ENCODE measurements at regions not wholly inside any gene's neighbourhood (a gene's known extent, or its start where the extent isn't known, plus 50 kb on each side); places are given as distances from the start of the nearest gene placed in this dataset.

DNA sequence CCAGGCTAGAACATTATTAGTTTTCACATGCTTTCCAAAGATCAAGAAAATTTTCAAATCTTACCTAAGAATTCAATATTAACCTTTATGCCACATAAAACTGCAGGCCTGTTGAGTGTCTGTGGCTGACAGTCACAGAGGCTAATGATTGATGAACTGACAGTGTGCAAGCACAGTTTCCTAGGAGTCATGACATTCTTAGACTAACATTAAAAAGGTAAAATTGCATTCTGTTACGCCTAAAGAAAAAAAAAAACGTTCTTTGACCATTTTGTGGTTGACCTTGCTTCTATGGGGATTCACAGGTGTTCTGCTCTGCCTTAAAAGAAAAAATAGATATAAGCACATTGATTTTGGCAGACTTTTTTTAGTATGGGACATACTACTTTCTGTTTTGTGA lies 1776.2 kb downstream of the PCDH9 start (continued):
- TF ChIP-seq, protein P1, sequence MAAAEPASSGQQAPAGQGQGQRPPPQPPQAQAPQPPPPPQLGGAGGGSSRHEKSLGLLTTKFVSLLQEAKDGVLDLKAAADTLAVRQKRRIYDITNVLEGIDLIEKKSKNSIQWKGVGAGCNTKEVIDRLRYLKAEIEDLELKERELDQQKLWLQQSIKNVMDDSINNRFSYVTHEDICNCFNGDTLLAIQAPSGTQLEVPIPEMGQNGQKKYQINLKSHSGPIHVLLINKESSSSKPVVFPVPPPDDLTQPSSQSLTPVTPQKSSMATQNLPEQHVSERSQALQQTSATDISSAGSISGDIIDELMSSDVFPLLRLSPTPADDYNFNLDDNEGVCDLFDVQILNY (CRISPR knock-in tag; IDR thresholded peaks at IDR 0.05): no peak
- TF ChIP-seq SOX15 (CRISPR knock-in tag; IDR thresholded peaks at IDR 0.05): no peak
- no peak for TF ChIP-seq OVOL2 (CRISPR knock-in tag; IDR thresholded peaks at IDR 0.05; ENCODE audit: borderline replicate concordance)
- TF ChIP-seq, protein P2, sequence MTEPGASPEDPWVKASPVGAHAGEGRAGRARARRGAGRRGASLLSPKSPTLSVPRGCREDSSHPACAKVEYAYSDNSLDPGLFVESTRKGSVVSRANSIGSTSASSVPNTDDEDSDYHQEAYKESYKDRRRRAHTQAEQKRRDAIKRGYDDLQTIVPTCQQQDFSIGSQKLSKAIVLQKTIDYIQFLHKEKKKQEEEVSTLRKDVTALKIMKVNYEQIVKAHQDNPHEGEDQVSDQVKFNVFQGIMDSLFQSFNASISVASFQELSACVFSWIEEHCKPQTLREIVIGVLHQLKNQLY (CRISPR knock-in tag; IDR thresholded peaks at IDR 0.05): no peak
- TF ChIP-seq, protein P3, sequence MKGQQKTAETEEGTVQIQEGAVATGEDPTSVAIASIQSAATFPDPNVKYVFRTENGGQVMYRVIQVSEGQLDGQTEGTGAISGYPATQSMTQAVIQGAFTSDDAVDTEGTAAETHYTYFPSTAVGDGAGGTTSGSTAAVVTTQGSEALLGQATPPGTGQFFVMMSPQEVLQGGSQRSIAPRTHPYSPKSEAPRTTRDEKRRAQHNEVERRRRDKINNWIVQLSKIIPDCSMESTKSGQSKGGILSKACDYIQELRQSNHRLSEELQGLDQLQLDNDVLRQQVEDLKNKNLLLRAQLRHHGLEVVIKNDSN (CRISPR knock-in tag; IDR thresholded peaks at IDR 0.05): no peak
- TF ChIP-seq, protein P4, sequence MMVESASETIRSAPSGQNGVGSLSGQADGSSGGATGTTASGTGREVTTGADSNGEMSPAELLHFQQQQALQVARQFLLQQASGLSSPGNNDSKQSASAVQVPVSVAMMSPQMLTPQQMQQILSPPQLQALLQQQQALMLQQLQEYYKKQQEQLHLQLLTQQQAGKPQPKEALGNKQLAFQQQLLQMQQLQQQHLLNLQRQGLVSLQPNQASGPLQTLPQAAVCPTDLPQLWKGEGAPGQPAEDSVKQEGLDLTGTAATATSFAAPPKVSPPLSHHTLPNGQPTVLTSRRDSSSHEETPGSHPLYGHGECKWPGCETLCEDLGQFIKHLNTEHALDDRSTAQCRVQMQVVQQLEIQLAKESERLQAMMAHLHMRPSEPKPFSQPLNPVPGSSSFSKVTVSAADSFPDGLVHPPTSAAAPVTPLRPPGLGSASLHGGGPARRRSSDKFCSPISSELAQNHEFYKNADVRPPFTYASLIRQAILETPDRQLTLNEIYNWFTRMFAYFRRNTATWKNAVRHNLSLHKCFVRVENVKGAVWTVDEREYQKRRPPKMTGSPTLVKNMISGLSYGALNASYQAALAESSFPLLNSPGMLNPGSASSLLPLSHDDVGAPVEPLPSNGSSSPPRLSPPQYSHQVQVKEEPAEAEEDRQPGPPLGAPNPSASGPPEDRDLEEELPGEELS (CRISPR knock-in tag; IDR thresholded peaks at IDR 0.05): no peak
- TF ChIP-seq GRHL2 (CRISPR knock-in tag; IDR thresholded peaks at IDR 0.05; ENCODE audit: insufficient replicate concordance, severe bottlenecking): no peak
- TF ChIP-seq MXD4 (CRISPR knock-in tag; IDR thresholded peaks at IDR 0.05; ENCODE audit: borderline replicate concordance): no peak
- TF ChIP-seq, protein P5, sequence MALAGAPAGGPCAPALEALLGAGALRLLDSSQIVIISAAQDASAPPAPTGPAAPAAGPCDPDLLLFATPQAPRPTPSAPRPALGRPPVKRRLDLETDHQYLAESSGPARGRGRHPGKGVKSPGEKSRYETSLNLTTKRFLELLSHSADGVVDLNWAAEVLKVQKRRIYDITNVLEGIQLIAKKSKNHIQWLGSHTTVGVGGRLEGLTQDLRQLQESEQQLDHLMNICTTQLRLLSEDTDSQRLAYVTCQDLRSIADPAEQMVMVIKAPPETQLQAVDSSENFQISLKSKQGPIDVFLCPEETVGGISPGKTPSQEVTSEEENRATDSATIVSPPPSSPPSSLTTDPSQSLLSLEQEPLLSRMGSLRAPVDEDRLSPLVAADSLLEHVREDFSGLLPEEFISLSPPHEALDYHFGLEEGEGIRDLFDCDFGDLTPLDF (CRISPR knock-in tag; IDR thresholded peaks at IDR 0.05): no peak

DNA sequence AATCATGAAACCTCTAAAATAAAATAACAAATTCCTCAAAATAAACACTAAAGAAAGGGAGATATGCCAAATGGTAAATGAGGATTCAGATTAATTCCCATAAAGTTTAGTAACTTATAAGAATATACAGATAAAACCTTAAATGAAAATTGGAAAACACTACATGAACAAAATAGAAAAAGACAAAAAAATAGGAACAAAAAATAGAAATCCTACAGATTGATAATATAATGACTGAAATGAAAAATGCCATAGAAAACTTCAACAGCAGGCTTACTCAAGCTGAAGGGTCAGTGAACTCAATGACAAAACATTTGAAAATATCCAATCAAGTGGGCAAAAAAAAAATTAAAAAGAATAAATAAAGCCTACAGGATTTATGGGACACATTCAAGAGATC lies 1784.8 kb downstream of the PCDH9 start:
- Mint-ChIP-seq H3K4me3 (no peak overlapping the region), H3K4me1 (no peaks in the 10 kb centered on the region), H3K36me3 (peaks cover 4% of the 10 kb centered on the region; the same call in 1 of the 2 replicates), H3K27me3 (ENCODE audit: low read depth) (no peaks in the 10 kb centered on the region), H3K27ac (no peak overlapping the region), H3K9me3 (peaks cover 27% of the 10 kb centered on the region)
- ATAC-seq (no peak), DNase-seq (ENCODE audit: low spot score) (no peak)
- TF ChIP-seq NFE2L1 (CRISPR knock-in tag; IDR thresholded peaks at IDR 0.05): no peak
- no peak for TF ChIP-seq TEAD1 (CRISPR knock-in tag; IDR thresholded peaks at IDR 0.05)
- no peak for TF ChIP-seq SOX15 (CRISPR knock-in tag; IDR thresholded peaks at IDR 0.05)
- TF ChIP-seq ELF4 (CRISPR knock-in tag; IDR thresholded peaks at IDR 0.05; ENCODE audit: low read depth): no peak
- TF ChIP-seq, protein P6, sequence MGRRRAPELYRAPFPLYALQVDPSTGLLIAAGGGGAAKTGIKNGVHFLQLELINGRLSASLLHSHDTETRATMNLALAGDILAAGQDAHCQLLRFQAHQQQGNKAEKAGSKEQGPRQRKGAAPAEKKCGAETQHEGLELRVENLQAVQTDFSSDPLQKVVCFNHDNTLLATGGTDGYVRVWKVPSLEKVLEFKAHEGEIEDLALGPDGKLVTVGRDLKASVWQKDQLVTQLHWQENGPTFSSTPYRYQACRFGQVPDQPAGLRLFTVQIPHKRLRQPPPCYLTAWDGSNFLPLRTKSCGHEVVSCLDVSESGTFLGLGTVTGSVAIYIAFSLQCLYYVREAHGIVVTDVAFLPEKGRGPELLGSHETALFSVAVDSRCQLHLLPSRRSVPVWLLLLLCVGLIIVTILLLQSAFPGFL (CRISPR knock-in tag; IDR thresholded peaks at IDR 0.05; ENCODE audit: borderline replicate concordance): no peak
- TF ChIP-seq GTF2I (CRISPR knock-in tag; conservative IDR thresholded peaks at IDR 0.05): no peak
- TF ChIP-seq NFYB (CRISPR knock-in tag; conservative IDR thresholded peaks at IDR 0.05; ENCODE audit: low read depth): no peak
- TF ChIP-seq ZNF138 (CRISPR knock-in tag; conservative IDR thresholded peaks at IDR 0.05): no peak
- TF ChIP-seq RORB (CRISPR knock-in tag; IDR thresholded peaks at IDR 0.05): no peak
- TF ChIP-seq JUN (CRISPR knock-in tag; IDR thresholded peaks at IDR 0.05): no peak
- no peak for TF ChIP-seq JAZF1 (CRISPR knock-in tag; IDR thresholded peaks at IDR 0.05)
- TF ChIP-seq, protein P1 (CRISPR knock-in tag; IDR thresholded peaks at IDR 0.05): no peak
- TF ChIP-seq OVOL2 (CRISPR knock-in tag; IDR thresholded peaks at IDR 0.05; ENCODE audit: borderline replicate concordance): no peak
- TF ChIP-seq, protein P7, sequence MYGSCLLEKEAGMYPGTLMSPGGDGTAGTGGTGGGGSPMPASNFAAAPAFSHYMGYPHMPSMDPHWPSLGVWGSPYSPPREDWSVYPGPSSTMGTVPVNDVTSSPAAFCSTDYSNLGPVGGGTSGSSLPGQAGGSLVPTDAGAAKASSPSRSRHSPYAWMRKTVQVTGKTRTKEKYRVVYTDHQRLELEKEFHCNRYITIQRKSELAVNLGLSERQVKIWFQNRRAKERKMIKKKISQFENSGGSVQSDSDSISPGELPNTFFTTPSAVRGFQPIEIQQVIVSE (CRISPR knock-in tag; IDR thresholded peaks at IDR 0.05; ENCODE audit: borderline replicate concordance): no peak
- no peak for TF ChIP-seq TP53 (CRISPR knock-in tag; IDR thresholded peaks at IDR 0.05)
- TF ChIP-seq GABPB1 (CRISPR knock-in tag; IDR thresholded peaks at IDR 0.05): no peak
- CTCF ChIA-PET: no interaction called here
- POLR2A ChIA-PET: no interaction called here
